ENCODE measurements at regions not wholly inside any gene's neighbourhood (a gene's known extent, or its start where the extent isn't known, plus 50 kb on each side); places are given as distances from the start of the nearest gene placed in this dataset.
"Not testable (repeated sequence)": the region's sequence is repeated elsewhere in the genome, so short reads cannot be mapped to it uniquely, and the experiment has no call there.

DNA sequence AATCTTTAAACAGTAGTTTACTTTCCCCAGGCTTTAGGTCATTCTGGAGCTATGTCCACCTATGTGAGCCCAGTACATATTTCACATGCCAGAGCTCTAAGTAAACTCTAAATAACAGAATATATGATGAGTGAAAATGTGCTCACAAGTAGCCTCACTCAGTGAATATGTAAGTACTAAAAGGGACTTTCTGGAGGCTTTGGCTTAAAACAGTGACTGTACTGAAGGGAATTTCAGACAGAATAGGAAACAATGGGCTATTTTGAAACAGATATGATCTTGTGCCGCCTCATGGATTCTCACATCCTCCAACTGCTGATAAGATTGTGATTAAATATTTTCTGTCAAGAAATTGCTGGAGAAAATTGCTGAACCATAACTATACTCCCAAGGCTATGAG, 747.9 kb downstream of the SOCS6 start (continued):
- TF ChIP-seq, protein P1, sequence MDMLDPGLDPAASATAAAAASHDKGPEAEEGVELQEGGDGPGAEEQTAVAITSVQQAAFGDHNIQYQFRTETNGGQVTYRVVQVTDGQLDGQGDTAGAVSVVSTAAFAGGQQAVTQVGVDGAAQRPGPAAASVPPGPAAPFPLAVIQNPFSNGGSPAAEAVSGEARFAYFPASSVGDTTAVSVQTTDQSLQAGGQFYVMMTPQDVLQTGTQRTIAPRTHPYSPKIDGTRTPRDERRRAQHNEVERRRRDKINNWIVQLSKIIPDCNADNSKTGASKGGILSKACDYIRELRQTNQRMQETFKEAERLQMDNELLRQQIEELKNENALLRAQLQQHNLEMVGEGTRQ (CRISPR knock-in tag; IDR thresholded peaks at IDR 0.05): no peak
- TF ChIP-seq, protein P2, sequence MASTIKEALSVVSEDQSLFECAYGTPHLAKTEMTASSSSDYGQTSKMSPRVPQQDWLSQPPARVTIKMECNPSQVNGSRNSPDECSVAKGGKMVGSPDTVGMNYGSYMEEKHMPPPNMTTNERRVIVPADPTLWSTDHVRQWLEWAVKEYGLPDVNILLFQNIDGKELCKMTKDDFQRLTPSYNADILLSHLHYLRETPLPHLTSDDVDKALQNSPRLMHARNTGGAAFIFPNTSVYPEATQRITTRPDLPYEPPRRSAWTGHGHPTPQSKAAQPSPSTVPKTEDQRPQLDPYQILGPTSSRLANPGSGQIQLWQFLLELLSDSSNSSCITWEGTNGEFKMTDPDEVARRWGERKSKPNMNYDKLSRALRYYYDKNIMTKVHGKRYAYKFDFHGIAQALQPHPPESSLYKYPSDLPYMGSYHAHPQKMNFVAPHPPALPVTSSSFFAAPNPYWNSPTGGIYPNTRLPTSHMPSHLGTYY (CRISPR knock-in tag; IDR thresholded peaks at IDR 0.05): no peak
- TF ChIP-seq SMAD4 (CRISPR knock-in tag; IDR thresholded peaks at IDR 0.05): no peak

DNA sequence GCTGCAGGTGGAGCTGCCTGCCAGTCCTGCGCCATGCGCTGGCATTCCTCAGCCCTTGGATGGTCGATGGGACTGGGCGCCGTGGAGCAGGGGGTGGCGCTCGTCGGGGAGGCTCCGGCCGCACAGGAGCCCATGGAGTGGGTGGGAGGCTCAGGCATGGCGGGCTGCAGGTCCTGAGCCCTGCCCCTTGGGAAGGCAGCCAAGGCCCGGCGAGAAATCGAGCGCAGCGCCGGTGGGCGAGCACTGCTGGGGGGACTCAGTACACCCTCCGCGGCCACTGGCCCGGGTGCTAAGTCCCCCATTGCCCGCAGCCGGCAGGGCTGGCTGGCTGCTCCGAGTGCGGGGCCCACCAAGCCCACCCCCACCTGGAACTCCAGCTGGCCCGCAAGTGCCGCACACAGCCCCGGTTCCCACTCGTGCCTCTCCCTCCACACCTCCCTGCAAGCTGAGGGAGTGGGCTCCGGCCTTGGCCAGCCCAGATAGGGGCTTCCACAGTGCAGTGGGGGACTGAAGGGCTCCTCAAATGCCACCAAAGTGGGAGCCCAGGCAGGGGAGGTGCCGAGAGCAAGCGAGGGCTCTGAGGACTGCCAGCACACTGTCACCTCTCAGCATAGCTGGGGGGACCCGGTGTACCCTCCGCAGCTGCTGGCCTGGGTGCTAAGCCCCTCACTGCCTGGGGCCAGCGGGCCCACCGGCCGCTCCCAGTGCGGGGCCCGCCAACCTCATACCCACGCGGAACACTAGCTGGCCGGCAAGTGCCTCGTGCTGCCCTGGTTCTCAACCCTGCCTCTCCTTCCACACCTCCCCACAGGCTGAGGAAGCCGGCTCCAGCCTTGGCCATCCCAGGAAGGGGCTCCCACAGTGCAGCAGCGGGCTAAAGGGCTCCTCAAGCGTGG, 742.7 kb downstream of the SOCS6 start:
- CTCF ChIA-PET; ATAC-seq; DNase-seq (ENCODE audit: low spot score); H3K4me1 Mint-ChIP-seq; POLR2A ChIA-PET; H3K4me3 Mint-ChIP-seq; H3K27ac Mint-ChIP-seq: not testable (repeated sequence)
- Mint-ChIP-seq H3K9me3 (peaks cover 66% of the 10 kb centered on the region), H3K36me3 (peaks cover 60% of the 10 kb centered on the region), H3K27me3 (ENCODE audit: low read depth) (peaks cover 12% of the 10 kb centered on the region)

DNA sequence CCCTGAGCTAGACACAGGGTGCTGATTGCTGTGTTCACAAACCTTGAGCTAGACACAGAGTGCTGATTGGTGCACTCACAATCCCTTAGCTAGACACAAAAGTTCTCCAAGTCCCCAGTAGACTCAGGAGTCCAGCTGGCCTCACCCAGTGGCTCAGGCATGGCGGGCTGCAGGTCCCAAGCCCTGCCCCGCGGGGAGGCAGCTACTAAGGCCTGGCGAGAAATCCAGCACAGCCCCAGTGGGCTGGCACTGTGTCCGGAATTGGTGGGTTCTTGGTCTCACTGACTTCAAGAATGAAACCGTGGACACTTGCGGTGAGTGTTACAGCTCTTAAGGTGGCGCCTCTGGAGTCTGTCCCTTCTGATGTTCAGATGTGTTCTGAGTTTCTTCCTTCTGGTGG, 741.2 kb downstream of the SOCS6 start:
- CTCF ChIA-PET, H3K4me1 Mint-ChIP-seq: not testable (repeated sequence)

DNA sequence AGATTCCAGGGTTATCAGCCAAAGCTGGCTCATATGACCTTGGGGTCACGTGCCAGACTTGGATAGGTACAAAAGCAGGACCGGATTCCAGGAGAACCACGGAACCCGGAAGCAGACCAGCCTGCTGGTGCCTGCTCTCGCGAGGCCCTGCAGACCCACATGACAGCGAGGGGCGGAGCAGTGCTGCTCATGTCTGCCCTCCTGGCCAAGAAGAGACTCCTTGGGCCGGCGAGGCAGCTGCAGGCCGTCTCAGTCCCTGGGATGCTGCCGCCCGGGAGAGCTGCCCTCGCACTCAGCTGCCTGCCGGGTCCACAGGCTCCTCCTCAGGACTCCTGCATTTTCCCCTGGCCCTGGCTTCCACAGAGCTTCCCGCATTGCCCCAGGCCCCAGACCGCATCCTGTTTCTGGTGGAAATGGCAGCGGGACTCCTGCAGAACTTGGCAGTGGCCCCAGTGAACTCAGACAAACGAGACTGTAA, 739.5 kb downstream of the SOCS6 start:
- no peaks in the 10 kb centered on the region for H3K4me1 Mint-ChIP-seq
- H3K4me3 Mint-ChIP-seq: no peak overlapping the region
- POLR2A ChIA-PET: no interaction called here
- peaks cover 63% of the 10 kb centered on the region for H3K36me3 Mint-ChIP-seq
- CTCF ChIA-PET: no interaction called here
- peaks cover 12% of the 10 kb centered on the region for H3K27me3 Mint-ChIP-seq (ENCODE audit: low read depth)
- DNase-seq (ENCODE audit: low spot score) (no peak), ATAC-seq (no peak)
- no peak overlapping the region for H3K27ac Mint-ChIP-seq
- no peak for TF ChIP-seq CBFB (CRISPR knock-in tag; IDR thresholded peaks at IDR 0.05; ENCODE audit: low read depth)
- TF ChIP-seq, protein P3, sequence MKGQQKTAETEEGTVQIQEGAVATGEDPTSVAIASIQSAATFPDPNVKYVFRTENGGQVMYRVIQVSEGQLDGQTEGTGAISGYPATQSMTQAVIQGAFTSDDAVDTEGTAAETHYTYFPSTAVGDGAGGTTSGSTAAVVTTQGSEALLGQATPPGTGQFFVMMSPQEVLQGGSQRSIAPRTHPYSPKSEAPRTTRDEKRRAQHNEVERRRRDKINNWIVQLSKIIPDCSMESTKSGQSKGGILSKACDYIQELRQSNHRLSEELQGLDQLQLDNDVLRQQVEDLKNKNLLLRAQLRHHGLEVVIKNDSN (CRISPR knock-in tag; IDR thresholded peaks at IDR 0.05): peak; percentile 41; the same call in 1 of the 2 replicates
- TF ChIP-seq, protein P4, sequence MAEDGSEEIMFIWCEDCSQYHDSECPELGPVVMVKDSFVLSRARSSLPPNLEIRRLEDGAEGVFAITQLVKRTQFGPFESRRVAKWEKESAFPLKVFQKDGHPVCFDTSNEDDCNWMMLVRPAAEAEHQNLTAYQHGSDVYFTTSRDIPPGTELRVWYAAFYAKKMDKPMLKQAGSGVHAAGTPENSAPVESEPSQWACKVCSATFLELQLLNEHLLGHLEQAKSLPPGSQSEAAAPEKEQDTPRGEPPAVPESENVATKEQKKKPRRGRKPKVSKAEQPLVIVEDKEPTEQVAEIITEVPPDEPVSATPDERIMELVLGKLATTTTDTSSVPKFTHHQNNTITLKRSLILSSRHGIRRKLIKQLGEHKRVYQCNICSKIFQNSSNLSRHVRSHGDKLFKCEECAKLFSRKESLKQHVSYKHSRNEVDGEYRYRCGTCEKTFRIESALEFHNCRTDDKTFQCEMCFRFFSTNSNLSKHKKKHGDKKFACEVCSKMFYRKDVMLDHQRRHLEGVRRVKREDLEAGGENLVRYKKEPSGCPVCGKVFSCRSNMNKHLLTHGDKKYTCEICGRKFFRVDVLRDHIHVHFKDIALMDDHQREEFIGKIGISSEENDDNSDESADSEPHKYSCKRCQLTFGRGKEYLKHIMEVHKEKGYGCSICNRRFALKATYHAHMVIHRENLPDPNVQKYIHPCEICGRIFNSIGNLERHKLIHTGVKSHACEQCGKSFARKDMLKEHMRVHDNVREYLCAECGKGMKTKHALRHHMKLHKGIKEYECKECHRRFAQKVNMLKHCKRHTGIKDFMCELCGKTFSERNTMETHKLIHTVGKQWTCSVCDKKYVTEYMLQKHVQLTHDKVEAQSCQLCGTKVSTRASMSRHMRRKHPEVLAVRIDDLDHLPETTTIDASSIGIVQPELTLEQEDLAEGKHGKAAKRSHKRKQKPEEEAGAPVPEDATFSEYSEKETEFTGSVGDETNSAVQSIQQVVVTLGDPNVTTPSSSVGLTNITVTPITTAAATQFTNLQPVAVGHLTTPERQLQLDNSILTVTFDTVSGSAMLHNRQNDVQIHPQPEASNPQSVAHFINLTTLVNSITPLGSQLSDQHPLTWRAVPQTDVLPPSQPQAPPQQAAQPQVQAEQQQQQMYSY (CRISPR knock-in tag; IDR thresholded peaks at IDR 0.05): peak; percentile 93
- TF ChIP-seq, protein P1 (CRISPR knock-in tag; IDR thresholded peaks at IDR 0.05): peak; percentile 69
- no peak for TF ChIP-seq ESRRA (CRISPR knock-in tag; IDR thresholded peaks at IDR 0.05; ENCODE audit: borderline replicate concordance)
- H3K9me3 Mint-ChIP-seq: peaks cover 67% of the 10 kb centered on the region

More for the DNA sequence above, 741.2 kb downstream of the SOCS6 start:
- H3K4me3 Mint-ChIP-seq; DNase-seq (ENCODE audit: low spot score); ATAC-seq; H3K27me3 Mint-ChIP-seq (ENCODE audit: low read depth); POLR2A ChIA-PET; H3K27ac Mint-ChIP-seq: not testable (repeated sequence)
- Mint-ChIP-seq H3K9me3 (peaks cover 60% of the 10 kb centered on the region), H3K36me3 (peaks cover 59% of the 10 kb centered on the region)
